PC-3 (cell line): ENCODE measurements at regions not wholly inside any gene's neighbourhood (a gene's known extent, or its start where the extent isn't known, plus 50 kb on each side); places are given as distances from the start of the nearest gene placed in this dataset.

Experiments used
- CTCF ChIP-seq: fragments of 300-600 bp; sonication (generic); conservative IDR thresholded peaks from 2 replicates; pipeline ENCODE4 v1.5.1; 2017; ENCODE audit warnings: antibody characterized with exemption, low read depth, mild to moderate bottlenecking, low read length
- EZH2phosphoT487 ChIP-seq: fragments of 300-600 bp; sonication (generic); IDR thresholded peaks from 2 replicates; pipeline ENCODE4 v1.6.1; 2018; ENCODE audit warnings: mild to moderate bottlenecking, antibody characterized with exemption, low read length, borderline replicate concordance

GRCh38 chr18:49726675-49726963 is 86.7 kb downstream of the ACAA2 start:
- TF ChIP-seq CTCF (no peak), EZH2phosphoT487 (no peak)
